WTC11 (cell line): ENCODE measurements at regions not wholly inside any gene's neighbourhood (a gene's known extent, or its start where the extent isn't known, plus 50 kb on each side); places are given as distances from the start of the nearest gene placed in this dataset.

Source experiments
- ATAC-seq: fragments of 200-7000 bp; cut with Tn5 transposase; 2 replicates; pipeline ENCODE4 v1.10.0; 2021; ENCODE audit warnings: mild to moderate bottlenecking, moderate library complexity
- CTCF ChIA-PET: fragments of 300-600 bp; sonication (Branson Sonifier 250); formaldehyde crosslinking; loops from one replicate; lab custom pipeline; 2021; ENCODE audit warnings: antibody characterized with exemption; lab: Charles Lee
- POLR2A ChIA-PET: fragments of 350-600 bp; sonication (Branson Sonifier 250); formaldehyde crosslinking; loops from one replicate; lab custom pipeline; 2021; ENCODE audit warnings: antibody characterized with exemption; lab: Charles Lee
- DNase-seq: peaks from one replicate; pipeline ENCODE4 v3.0.0; 2021; ENCODE audit warnings: low spot score
- H3K27ac Mint-ChIP-seq: 2 replicates; pipeline ENCODE4 v1.8.0; 2021; ENCODE audit warnings: mixed read lengths
- H3K27me3 Mint-ChIP-seq: 2 replicates; pipeline ENCODE4 v1.8.0; 2021; ENCODE audit warnings: low read depth, mild to moderate bottlenecking, moderate library complexity, mixed read lengths
- H3K36me3 Mint-ChIP-seq: 2 replicates; pipeline ENCODE4 v1.8.0; 2021; ENCODE audit warnings: mixed read lengths
- H3K4me1 Mint-ChIP-seq: 2 replicates; pipeline ENCODE4 v1.8.0; 2022; ENCODE audit warnings: mixed read lengths
- H3K4me3 Mint-ChIP-seq: 2 replicates; pipeline ENCODE4 v1.8.0; 2021; ENCODE audit warnings: mild to moderate bottlenecking, moderate library complexity, mixed read lengths
- H3K9me3 Mint-ChIP-seq: 2 replicates; pipeline ENCODE4 v1.8.0; 2021; ENCODE audit warnings: mixed read lengths
- AFF4 ChIP-seq: sonication (generic); formaldehyde crosslinking; IDR thresholded peaks from 2 replicates; pipeline ENCODE4 v1.8.1; 2023; ENCODE audit warnings: mild to moderate bottlenecking, missing genetic modification reagents, borderline replicate concordance
- AR ChIP-seq: fragments of 250-450 bp; sonication (Bioruptor Pico); IDR thresholded peaks from 2 replicates; pipeline ENCODE4 v1.9.0; 2021; ENCODE audit warnings: mild to moderate bottlenecking
- ATF1 ChIP-seq: sonication (generic); formaldehyde crosslinking; IDR thresholded peaks from 2 replicates; pipeline ENCODE4 v1.8.1; 2023; ENCODE audit warnings: mild to moderate bottlenecking, moderate library complexity, missing genetic modification reagents
- ATF2 ChIP-seq: sonication (generic); formaldehyde crosslinking; IDR thresholded peaks from 2 replicates; pipeline ENCODE4 v1.8.1; 2022; ENCODE audit warnings: low read depth, missing genetic modification reagents, borderline replicate concordance
- CTCF ChIP-seq: fragments of 200-600 bp; IDR thresholded peaks from 2 replicates; pipeline ENCODE4 v1.8.0; 2022; ENCODE audit warnings: antibody characterized with exemption
- FOXP1 ChIP-seq: sonication (generic); formaldehyde crosslinking; IDR thresholded peaks from 2 replicates; pipeline ENCODE4 v1.8.0; 2022; ENCODE audit warnings: missing genetic modification reagents, mild to moderate bottlenecking, moderate library complexity, borderline replicate concordance
- GABPB1 ChIP-seq: sonication (generic); formaldehyde crosslinking; IDR thresholded peaks from 2 replicates; pipeline ENCODE4 v1.8.1; 2023; ENCODE audit warnings: mild to moderate bottlenecking, missing genetic modification reagents
- GRHL2 ChIP-seq: fragments of 250-450 bp; sonication (Bioruptor Pico); IDR thresholded peaks from 2 replicates; pipeline ENCODE4 v1.8.0; 2022; ENCODE audit warnings: mild to moderate bottlenecking, moderate library complexity; ENCODE audit not compliant: insufficient replicate concordance, severe bottlenecking
- NR1H2 ChIP-seq: sonication (generic); formaldehyde crosslinking; IDR thresholded peaks from 2 replicates; pipeline ENCODE4 v1.9.0; 2021; ENCODE audit warnings: mild to moderate bottlenecking, moderate library complexity, missing genetic modification reagents
- PRRX2 ChIP-seq: fragments of 250-450 bp; sonication (Bioruptor Pico); IDR thresholded peaks from 2 replicates; pipeline ENCODE4 v1.8.0; 2021; ENCODE audit warnings: mild to moderate bottlenecking
- SMAD4 ChIP-seq: sonication (generic); formaldehyde crosslinking; IDR thresholded peaks from 2 replicates; pipeline ENCODE4 v1.8.0; 2022; ENCODE audit warnings: mild to moderate bottlenecking, missing genetic modification reagents
- TEAD1 ChIP-seq: sonication (generic); formaldehyde crosslinking; IDR thresholded peaks from 2 replicates; pipeline ENCODE4 v1.8.0; 2022; ENCODE audit warnings: mild to moderate bottlenecking, missing genetic modification reagents
- TEAD4 ChIP-seq: sonication (generic); formaldehyde crosslinking; IDR thresholded peaks from 2 replicates; pipeline ENCODE4 v1.8.0; 2022; ENCODE audit warnings: mild to moderate bottlenecking, missing genetic modification reagents
- USF2 ChIP-seq: sonication (generic); formaldehyde crosslinking; IDR thresholded peaks from 2 replicates; pipeline ENCODE4 v1.8.1; 2023; ENCODE audit warnings: mild to moderate bottlenecking, missing genetic modification reagents, moderate library complexity
- ZBTB21 ChIP-seq: sonication (generic); formaldehyde crosslinking; IDR thresholded peaks from 2 replicates; pipeline ENCODE4 v1.8.1; 2023; ENCODE audit warnings: mild to moderate bottlenecking, missing genetic modification reagents, borderline replicate concordance
- ZMAT4 ChIP-seq: fragments of 250-450 bp; sonication (Bioruptor Pico); IDR thresholded peaks from 2 replicates; pipeline ENCODE4 v1.9.0; 2021; ENCODE audit warnings: mild to moderate bottlenecking
- ZNF121 ChIP-seq: sonication (generic); formaldehyde crosslinking; IDR thresholded peaks from 2 replicates; pipeline ENCODE4 v1.8.0; 2023; ENCODE audit warnings: missing genetic modification reagents
- ZNF512 ChIP-seq: sonication (generic); formaldehyde crosslinking; IDR thresholded peaks from 2 replicates; pipeline ENCODE4 v1.8.1; 2022; ENCODE audit warnings: missing genetic modification reagents, borderline replicate concordance

- Mint-ChIP-seq H3K36me3 (peaks cover 6% of the 10 kb centered on the region), H3K4me1 (no peaks in the 10 kb centered on the region)
Measured at GRCh38 chr4:97305351-97305750, 837.9 kb downstream of the STPG2 start.

GRCh38 chr4:97309121-97309520, 834.2 kb downstream of the STPG2 start:
- Mint-ChIP-seq H3K36me3 (no peaks in the 10 kb centered on the region), H3K9me3 (no peaks in the 10 kb centered on the region), H3K27me3 (no peaks in the 10 kb centered on the region), H3K4me3 (no peak overlapping the region), H3K4me1 (no peaks in the 10 kb centered on the region), H3K27ac (no peak overlapping the region)
- no peak for ATAC-seq
- ChIA-PET POLR2A (no interaction called here), CTCF (no interaction called here)
- no peak for DNase-seq
- TF ChIP-seq ATF2 (no peak), AR (CRISPR knock-in tag) (no peak), USF2 (CRISPR knock-in tag) (no peak), ZNF512 (CRISPR knock-in tag) (no peak), CTCF (no peak), GRHL2 (no peak), PRRX2 (CRISPR knock-in tag) (no peak), FOXP1 (CRISPR knock-in tag) (no peak)

More at GRCh38 chr4:97305351-97305750, 837.9 kb downstream of the STPG2 start:
- DNase-seq = no peak
- H3K4me3 Mint-ChIP-seq = no peak overlapping the region
- H3K9me3 Mint-ChIP-seq = peaks cover 17% of the 10 kb centered on the region
- no peak for ATAC-seq
- TF ChIP-seq SMAD4 (CRISPR knock-in tag) (no peak), GRHL2 (no peak), ATF1 (CRISPR knock-in tag) (no peak)
- ChIA-PET POLR2A (no interaction called here), CTCF (no interaction called here)
- H3K27ac Mint-ChIP-seq = no peak overlapping the region
- H3K27me3 Mint-ChIP-seq = no peaks in the 10 kb centered on the region

GRCh38 chr4:97317201-97317600, 826.1 kb downstream of the STPG2 start:
- Mint-ChIP-seq H3K36me3 (no peaks in the 10 kb centered on the region), H3K27ac (no peak overlapping the region), H3K4me3 (no peak overlapping the region), H3K4me1 (peaks cover 15% of the 10 kb centered on the region), H3K9me3 (no peaks in the 10 kb centered on the region), H3K27me3 (peaks cover 11% of the 10 kb centered on the region)
- CTCF ChIA-PET = no interaction called here
- ATAC-seq (no peak), DNase-seq (no peak)
- POLR2A ChIA-PET = no interaction called here
- TF ChIP-seq GABPB1 (CRISPR knock-in tag) (no peak), TEAD4 (CRISPR knock-in tag) (no peak), PRRX2 (CRISPR knock-in tag) (no peak), ZMAT4 (CRISPR knock-in tag) (no peak), ZNF121 (CRISPR knock-in tag) (no peak), ZBTB21 (CRISPR knock-in tag) (no peak), TEAD1 (CRISPR knock-in tag) (no peak), GRHL2 (no peak), NR1H2 (CRISPR knock-in tag) (no peak), AFF4 (CRISPR knock-in tag) (no peak)
